ENCODE measurements at regions not wholly inside any gene's neighbourhood (a gene's known extent, or its start where the extent isn't known, plus 50 kb on each side); places are given as distances from the start of the nearest gene placed in this dataset.

GRCh38 chr2:139585101-139585500 is 804.9 kb upstream of the NXPH2 start:
- TF ChIP-seq EZH2 (IDR thresholded peaks at IDR 0.05; ENCODE audit: low read length) (no peak), CTCF (optimal IDR thresholded peaks at IDR 0.05 in 1 of 3, IDR thresholded peaks at IDR 0.05 in 1 of 3, conservative IDR thresholded peaks at IDR 0.05 in 1 of 3; ENCODE audit: extremely low read depth in 1 of 3, insufficient read depth in 2 of 3, low read length in 3 of 3) (no peak)
